Heart left ventricle (tissue), 13 donors: ENCODE measurements at regions not wholly inside any gene's neighbourhood (a gene's known extent, or its start where the extent isn't known, plus 50 kb on each side); places are given as distances from the start of the nearest gene placed in this dataset.

Experiments
- CTCF ChIP-seq, 12 donors: fragments of 200-600 bp; sonication (generic) in 4 of 12; IDR thresholded peaks; one replicate each; pipeline versions ENCODE4 v1.5.0 to v1.8.0; 2018 to 2022; ENCODE audit warnings: antibody characterized with exemption in 12 of 12, mild to moderate bottlenecking in 5 of 12
- POLR2A ChIP-seq, 2 donors: fragments of 450-650 bp; IDR thresholded peaks; one replicate each; pipeline ENCODE4 v1.6.1; 2017; ENCODE audit warnings: antibody characterized with exemption in 2 of 2, mild to moderate bottlenecking in 2 of 2, moderate library complexity in 2 of 2
- donor health status: ischemic (EF 13 %, LVEDD 7.1; RV severe dilation, severe dysfunction).
- donor health status: DM: no; HTN: yes; CAD: no.
- donor health status: DM: no; HTN: no; CAD: no.
- donor health status: ischemic (EF 25% LVEDD 6.9; RV normal size, moderate dysfunction).
- donor health status: ischemic (EF 25% LVEDD 5.7; RV mildly dilated, moderate dysfunction).
- donor health status: ischemic (EF 35%, LVEDD 5.7; RV mildly dilated, moderate dysfunction).
- donor health status: nonischemic (EF 11% LVEDD 7.7; RV severe dilation, severe dysfunction).
- donor health status: DM: yes; HTN: yes; CAD: no.
- donor health status: PGD.
- donor health status: ischemic (EF 29% LVEDD 5.4; RV normal size, mild dysfunction).
- donor health status: nonischemic (EF 23%, LVEDD 6.1; RV moderate dilation, normal function).

GRCh38 chr14:38521591-38521990, 265.7 kb upstream of the CLEC14A start:
- TF ChIP-seq CTCF (IDR thresholded peaks at IDR 0.05): no peak
- no peak for TF ChIP-seq POLR2A (IDR thresholded peaks at IDR 0.05)
